AG10803 (cell line): ENCODE measurements at regions not wholly inside any gene's neighbourhood (a gene's known extent, or its start where the extent isn't known, plus 50 kb on each side); places are given as distances from the start of the nearest gene placed in this dataset.

Experiments used
- DNase-seq: peaks from one replicate; pipeline ENCODE4 v3.0.0; 2010; ENCODE audit warnings: low read depth
- H3K4me3 ChIP-seq: 2 replicates; pipeline ENCODE4 v1.5.1; 2011; ENCODE audit warnings: mild to moderate bottlenecking, low read length, control low read depth
- TF ChIP-seq, protein P1 (sequence below): conservative IDR thresholded peaks from 2 replicates; pipeline ENCODE4 v1.5.1; 2011; ENCODE audit warnings: mild to moderate bottlenecking, low read length, control low read depth, inconsistent platforms

DNA sequence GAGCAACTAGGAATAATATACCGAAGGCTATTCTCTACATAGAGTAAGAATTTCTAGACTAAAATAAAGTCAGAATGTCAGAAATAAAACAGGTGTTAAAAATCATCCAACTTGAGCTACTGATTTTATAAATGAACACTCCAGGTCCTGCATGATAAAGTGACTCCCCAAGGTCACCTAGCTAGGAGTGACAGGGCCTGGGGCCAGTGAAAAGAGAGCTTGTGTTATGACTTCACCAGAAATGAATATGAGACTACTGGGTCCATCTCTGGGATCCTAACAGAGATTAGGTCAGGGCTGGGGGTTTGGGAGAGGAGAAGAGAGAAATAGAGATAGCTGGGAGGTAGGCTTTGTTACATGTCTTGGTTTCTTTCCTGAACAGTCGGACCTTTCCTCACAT, 89.7 kb upstream of the CYP1B1 start:
- H3K4me3 ChIP-seq = no peak overlapping the region
- TF ChIP-seq, protein P1, sequence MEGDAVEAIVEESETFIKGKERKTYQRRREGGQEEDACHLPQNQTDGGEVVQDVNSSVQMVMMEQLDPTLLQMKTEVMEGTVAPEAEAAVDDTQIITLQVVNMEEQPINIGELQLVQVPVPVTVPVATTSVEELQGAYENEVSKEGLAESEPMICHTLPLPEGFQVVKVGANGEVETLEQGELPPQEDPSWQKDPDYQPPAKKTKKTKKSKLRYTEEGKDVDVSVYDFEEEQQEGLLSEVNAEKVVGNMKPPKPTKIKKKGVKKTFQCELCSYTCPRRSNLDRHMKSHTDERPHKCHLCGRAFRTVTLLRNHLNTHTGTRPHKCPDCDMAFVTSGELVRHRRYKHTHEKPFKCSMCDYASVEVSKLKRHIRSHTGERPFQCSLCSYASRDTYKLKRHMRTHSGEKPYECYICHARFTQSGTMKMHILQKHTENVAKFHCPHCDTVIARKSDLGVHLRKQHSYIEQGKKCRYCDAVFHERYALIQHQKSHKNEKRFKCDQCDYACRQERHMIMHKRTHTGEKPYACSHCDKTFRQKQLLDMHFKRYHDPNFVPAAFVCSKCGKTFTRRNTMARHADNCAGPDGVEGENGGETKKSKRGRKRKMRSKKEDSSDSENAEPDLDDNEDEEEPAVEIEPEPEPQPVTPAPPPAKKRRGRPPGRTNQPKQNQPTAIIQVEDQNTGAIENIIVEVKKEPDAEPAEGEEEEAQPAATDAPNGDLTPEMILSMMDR = no peak
- DNase-seq = no peak

DNA sequence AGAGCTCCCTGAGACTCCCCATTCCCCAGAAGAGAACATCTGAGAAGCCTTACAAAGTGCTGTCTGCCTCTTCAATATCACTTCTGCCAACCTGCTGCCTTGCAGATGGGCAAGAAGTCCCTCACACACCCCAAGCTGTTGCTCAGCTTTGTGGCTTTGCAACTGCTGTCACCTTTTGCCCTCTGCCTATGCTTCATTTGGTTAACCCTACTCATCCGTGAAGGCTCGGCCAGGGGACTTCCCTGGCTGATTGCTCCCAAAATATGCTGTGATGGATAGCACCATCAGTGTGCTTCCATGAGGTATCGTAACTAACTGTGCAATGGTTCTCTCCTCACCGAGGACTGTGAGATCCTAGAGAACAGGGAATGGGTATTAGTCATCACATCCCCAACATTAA, 88.9 kb upstream of the CYP1B1 start:
- no peak for DNase-seq
- TF ChIP-seq, protein P1 = no peak
- no peak overlapping the region for H3K4me3 ChIP-seq

DNA sequence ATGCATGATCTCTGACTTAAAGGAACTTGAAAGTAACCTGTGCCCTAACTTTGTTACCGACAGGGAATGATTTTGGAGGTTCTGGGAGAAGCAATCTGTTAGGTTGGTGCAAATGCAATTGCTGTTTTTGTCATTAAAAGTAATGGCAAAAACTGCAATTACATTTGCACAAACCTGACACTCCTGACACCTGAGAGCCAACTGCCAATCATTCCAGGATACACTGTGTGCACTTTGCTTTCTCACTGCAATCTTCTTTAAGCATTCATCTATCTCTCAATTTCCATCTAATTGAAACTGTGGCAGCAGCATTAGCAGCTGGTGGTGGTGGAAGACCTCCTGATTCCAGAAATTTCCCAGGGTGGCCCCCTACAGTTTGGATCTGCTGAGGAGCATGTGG, 87.6 kb upstream of the CYP1B1 start:
- H3K4me3 ChIP-seq = no peak overlapping the region
- TF ChIP-seq, protein P1 = no peak

DNA sequence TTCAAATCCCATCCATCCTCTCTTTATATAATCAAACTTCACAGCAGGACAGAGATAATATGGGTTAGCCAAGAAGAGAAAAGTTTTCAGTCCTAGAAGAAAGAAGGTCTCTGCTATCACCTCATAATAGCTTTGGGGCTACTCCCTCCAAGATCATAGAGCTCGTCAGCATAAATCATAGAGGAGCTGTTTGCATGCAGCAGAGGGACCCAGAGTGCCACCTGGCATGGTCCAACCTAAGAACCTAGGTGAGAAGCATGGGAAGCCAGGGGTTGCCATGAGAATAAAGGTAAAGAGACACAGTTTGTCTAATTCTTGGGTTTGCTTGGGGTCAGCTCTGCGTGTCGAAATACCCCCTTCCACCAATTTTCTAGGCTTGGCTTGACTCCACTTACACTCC, 87.1 kb upstream of the CYP1B1 start:
- TF ChIP-seq, protein P1 = no peak
- no peak overlapping the region for H3K4me3 ChIP-seq
- DNase-seq = no peak

More for the DNA sequence above, 87.6 kb upstream of the CYP1B1 start:
- DNase-seq = no peak

DNA sequence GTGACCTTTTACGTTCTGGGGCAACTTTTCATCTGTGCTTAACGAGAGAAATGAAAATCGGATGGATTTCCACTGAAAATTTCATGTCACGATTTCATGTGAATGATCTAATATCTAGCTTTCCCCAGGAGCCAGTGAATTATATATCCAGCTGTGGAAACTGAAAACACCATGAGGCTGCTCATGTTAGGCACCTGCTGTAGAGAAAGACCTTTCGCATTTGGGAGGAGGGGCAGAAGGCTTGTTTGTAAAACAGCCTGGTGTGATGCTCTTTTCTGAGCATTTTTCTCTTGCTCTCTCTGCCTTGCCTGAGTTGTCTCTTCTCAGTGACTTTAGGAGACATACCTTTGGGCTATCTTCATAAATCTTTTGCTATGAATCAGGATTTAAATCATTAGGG, 84.6 kb upstream of the CYP1B1 start:
- DNase-seq = no peak
- TF ChIP-seq, protein P1 = no peak
- no peak overlapping the region for H3K4me3 ChIP-seq

DNA sequence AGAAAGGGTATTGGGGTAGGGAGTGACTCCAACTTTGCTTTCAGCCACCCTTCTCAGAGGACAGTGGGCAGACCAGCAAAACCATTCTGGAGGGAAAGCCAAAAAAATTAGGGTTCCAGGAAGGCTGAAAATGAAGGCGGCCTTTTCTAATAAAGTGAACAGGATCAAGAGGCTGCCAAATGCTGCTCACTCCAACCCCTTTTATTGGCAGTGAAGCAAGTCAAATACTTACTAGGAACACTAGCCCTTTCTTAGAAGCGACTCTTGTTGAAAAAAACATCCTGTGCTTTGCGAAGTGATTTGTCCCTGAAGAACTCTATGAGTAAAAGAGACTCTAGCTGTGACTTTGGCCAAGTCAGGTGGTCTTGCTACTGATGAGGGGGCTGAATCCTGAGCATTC, 83.6 kb upstream of the CYP1B1 start:
- DNase-seq = no peak
- TF ChIP-seq, protein P1 = no peak
- no peak overlapping the region for H3K4me3 ChIP-seq

DNA sequence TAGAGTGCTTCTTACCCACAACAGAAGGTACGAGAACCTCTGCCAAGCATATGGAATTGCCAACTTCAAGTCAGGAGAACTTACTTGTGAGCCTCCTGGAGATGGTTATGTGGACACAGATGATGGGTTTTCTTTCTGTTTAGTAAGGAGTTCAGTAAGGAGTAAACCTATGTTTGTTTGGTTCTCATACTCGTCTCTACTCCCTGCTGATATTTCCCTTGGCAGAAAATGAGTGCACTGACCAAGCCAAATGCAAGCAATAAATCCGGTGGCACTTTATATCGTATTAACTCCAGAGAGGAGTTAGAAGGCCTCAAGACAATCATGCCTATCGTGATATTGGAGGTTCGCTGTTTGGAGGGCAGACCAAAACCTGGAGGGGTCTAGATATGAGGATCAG, 83.2 kb upstream of the CYP1B1 start:
- no peak overlapping the region for H3K4me3 ChIP-seq
- DNase-seq = no peak
- TF ChIP-seq, protein P1 = no peak
